SK-N-SH (cell line): ENCODE measurements at regions not wholly inside any gene's neighbourhood (a gene's known extent, or its start where the extent isn't known, plus 50 kb on each side); places are given as distances from the start of the nearest gene placed in this dataset.

Experiments
- CTCF ChIA-PET: fragments of 300-600, 350-600 bp; formaldehyde crosslinking; extraction: SDS; loops from one replicate; lab custom pipeline; 2021; lab: Yijun Ruan, JAX
- POLR2A ChIA-PET: fragments of 350-600 bp; sonication (Branson Sonifier 250); formaldehyde crosslinking; extraction: SDS; loops from one replicate; lab custom pipeline; 2020; ENCODE audit warnings: antibody characterized with exemption, inconsistent platforms; lab: Yijun Ruan, JAX
- DNase-seq: peaks from one replicate; pipeline ENCODE4 v3.0.0; 2012
- H2AFZ ChIP-seq: fragments of 200-600 bp; sonication (generic); 2 replicates; pipeline ENCODE4 v1.8.1; 2016; ENCODE audit warnings: antibody characterized with exemption, mild to moderate bottlenecking, low read depth
- H3F3A ChIP-seq: fragments of 200-600 bp; sonication (generic); replicated peaks from 2 replicates; pipeline ENCODE3; 2016; ENCODE audit warnings: antibody characterized with exemption, mild to moderate bottlenecking; ENCODE audit not compliant: insufficient read depth
- H3K27ac ChIP-seq, 2 experiments: fragments of 200-500 bp in 1 of 2; fragments of 200-600 bp in 1 of 2; sonication (Bioruptor generic) in 1 of 2; sonication (generic), shearing (Covaris generic) in 1 of 2; 2 replicates each; pipeline versions ENCODE4 v1.5.1 to v1.6.1; 2014 to 2016; ENCODE audit warnings: low read depth in 2 of 2, inconsistent platforms in 1 of 2, low read length in 1 of 2, mild to moderate bottlenecking in 1 of 2, mixed read lengths in 1 of 2
- H3K27me3 ChIP-seq: fragments of 200-600 bp; sonication (generic), shearing (Covaris generic); 2 replicates; pipeline ENCODE4 v1.6.1; 2016; ENCODE audit warnings: mixed run types; ENCODE audit not compliant: insufficient read depth
- H3K36me3 ChIP-seq, 2 experiments: fragments of 200-500 bp in 1 of 2; fragments of 200-600 bp in 1 of 2; sonication (Bioruptor generic) in 1 of 2; sonication (generic) in 1 of 2; replicated peaks in 1 of 2; 2 replicates each; pipeline versions ENCODE3 to v1.5.1; 2014 to 2016; ENCODE audit warnings: low read length in 1 of 2, mild to moderate bottlenecking in 1 of 2; ENCODE audit not compliant: insufficient read depth in 2 of 2, control insufficient read depth in 1 of 2
- H3K4me1 ChIP-seq, 2 experiments: fragments of 200-500 bp in 1 of 2; fragments of 200-600 bp in 1 of 2; sonication (Bioruptor generic) in 1 of 2; sonication (generic), shearing (Covaris generic) in 1 of 2; 2 replicates each; pipeline versions ENCODE4 v1.5.1 to v1.6.1; 2014 to 2016; ENCODE audit warnings: low read depth in 1 of 2, low read length in 1 of 2, mixed run types in 1 of 2; ENCODE audit not compliant: insufficient read depth in 2 of 2, control insufficient read depth in 1 of 2
- H3K4me2 ChIP-seq: fragments of 200-600 bp; sonication (generic), shearing (Covaris generic); 2 replicates; pipeline ENCODE4 v1.6.1; 2017; ENCODE audit warnings: mixed run types
- H3K4me3 ChIP-seq, 2 experiments: fragments of 200-500 bp in 1 of 2; fragments of 200-600 bp in 1 of 2; sonication (Bioruptor generic) in 1 of 2; sonication (generic), shearing (Covaris generic) in 1 of 2; 2 replicates each; pipeline versions ENCODE4 v1.5.1 to v1.8.1; 2014 to 2016; ENCODE audit warnings: low read depth in 2 of 2, inconsistent platforms in 1 of 2, low read length in 1 of 2, mild to moderate bottlenecking in 1 of 2, mixed read lengths in 1 of 2, moderate library complexity in 1 of 2
- H3K79me2 ChIP-seq: fragments of 200-600 bp; sonication (generic); 2 replicates; pipeline ENCODE4 v1.8.1; 2017; ENCODE audit warnings: mild to moderate bottlenecking; ENCODE audit not compliant: insufficient read depth
- H3K9ac ChIP-seq: fragments of 200-600 bp; sonication (generic); 2 replicates; pipeline ENCODE4 v1.6.1; 2017; ENCODE audit warnings: mixed run types
- H3K9me2 ChIP-seq: fragments of 200-600 bp; sonication (generic); 2 replicates; pipeline ENCODE4 v1.6.1; 2017; ENCODE audit warnings: mixed run types
- H3K9me3 ChIP-seq: fragments of 200-600 bp; sonication (generic); 2 replicates; pipeline ENCODE4 v1.6.1; 2017; ENCODE audit warnings: mixed run types, mild to moderate bottlenecking, moderate library complexity
- H4K20me1 ChIP-seq: fragments of 200-600 bp; sonication (generic); 2 replicates; pipeline ENCODE4 v1.6.1; 2017; ENCODE audit warnings: mild to moderate bottlenecking, mixed run types; ENCODE audit not compliant: insufficient read depth
- ELF1 ChIP-seq: IDR thresholded peaks from 2 replicates; pipeline ENCODE4 v1.4.0; 2012
- EP300 ChIP-seq, 2 experiments: IDR thresholded peaks; 2 replicates each; pipeline versions ENCODE4 v1.4.0 to v1.6.1; 2012; ENCODE audit warnings: borderline replicate concordance in 1 of 2, low read depth in 1 of 2, low read length in 1 of 2
- FOXJ3 ChIP-seq: sonication (generic); formaldehyde crosslinking; IDR thresholded peaks from 2 replicates; pipeline ENCODE4 v1.5.1; 2020; ENCODE audit warnings: mild to moderate bottlenecking, missing genetic modification reagents
- GATA2 ChIP-seq: sonication (generic); formaldehyde crosslinking; IDR thresholded peaks from 2 replicates; pipeline ENCODE4 v1.5.0; 2020; ENCODE audit warnings: mild to moderate bottlenecking, missing genetic modification reagents
- JUND ChIP-seq: IDR thresholded peaks from 2 replicates; pipeline ENCODE4 v1.4.0; 2012
- NRF1 ChIP-seq: IDR thresholded peaks from 2 replicates; pipeline ENCODE4 v1.6.1; 2012; ENCODE audit warnings: low read depth, mild to moderate bottlenecking, low read length
- RCOR1 ChIP-seq: fragments of 150-350 bp; IDR thresholded peaks from 2 replicates; pipeline ENCODE4 v1.6.1; 2017; ENCODE audit warnings: antibody characterized with exemption, low read length
- RFX5 ChIP-seq: IDR thresholded peaks from 2 replicates; pipeline ENCODE4 v1.6.1; 2012; ENCODE audit warnings: mild to moderate bottlenecking, improper control_type of control experiment, low read length
- RXRA ChIP-seq: IDR thresholded peaks from 2 replicates; pipeline ENCODE4 v1.4.0; 2012; ENCODE audit warnings: low read depth, mild to moderate bottlenecking, borderline replicate concordance
- SIN3A ChIP-seq: IDR thresholded peaks from 2 replicates; pipeline ENCODE4 v1.6.1; 2012; ENCODE audit warnings: low read depth, mild to moderate bottlenecking, low read length, moderate library complexity, borderline replicate concordance
- SMC3 ChIP-seq: IDR thresholded peaks from 2 replicates; pipeline ENCODE4 v1.6.1; 2012; ENCODE audit warnings: low read depth, low read length, improper control_type of control experiment
- TAF1 ChIP-seq: IDR thresholded peaks from 2 replicates; pipeline ENCODE4 v1.6.1; 2012; ENCODE audit warnings: low read depth, mild to moderate bottlenecking, low read length, moderate library complexity, borderline replicate concordance
- YY1 ChIP-seq: IDR thresholded peaks from 2 replicates; pipeline ENCODE4 v1.4.0; 2012; ENCODE audit warnings: low read depth, mild to moderate bottlenecking
- WGBS: methylation state at CpG from one replicate; pipeline ENCODE4 v1.1.6; 2017; ENCODE audit warnings: low lambda C conversion rate; 5-methylcytosine and 5-hydroxymethylcytosine counted together
- TF ChIP-seq, protein P1 (sequence below): IDR thresholded peaks from 2 replicates; pipeline ENCODE4 v1.4.0; 2012; ENCODE audit warnings: low read depth, borderline replicate concordance
- TF ChIP-seq, protein P2 (sequence below): IDR thresholded peaks from 2 replicates; pipeline ENCODE4 v1.4.0; 2012; ENCODE audit warnings: low read depth, borderline replicate concordance
- TF ChIP-seq, protein P3 (sequence below): fragments of 200-600 bp; sonication (generic); IDR thresholded peaks from 2 replicates; pipeline ENCODE4 v1.6.1; 2017; ENCODE audit warnings: antibody characterized with exemption, mild to moderate bottlenecking, moderate library complexity
- TF ChIP-seq, protein P4 (sequence below): IDR thresholded peaks from 2 replicates; pipeline ENCODE4 v1.4.0; 2012; ENCODE audit warnings: low read depth
- TF ChIP-seq, protein P5 (sequence below): fragments of 150-350 bp; IDR thresholded peaks from 2 replicates; pipeline ENCODE4 v1.6.1; 2016; ENCODE audit warnings: mild to moderate bottlenecking, low read depth, low read length

DNA sequence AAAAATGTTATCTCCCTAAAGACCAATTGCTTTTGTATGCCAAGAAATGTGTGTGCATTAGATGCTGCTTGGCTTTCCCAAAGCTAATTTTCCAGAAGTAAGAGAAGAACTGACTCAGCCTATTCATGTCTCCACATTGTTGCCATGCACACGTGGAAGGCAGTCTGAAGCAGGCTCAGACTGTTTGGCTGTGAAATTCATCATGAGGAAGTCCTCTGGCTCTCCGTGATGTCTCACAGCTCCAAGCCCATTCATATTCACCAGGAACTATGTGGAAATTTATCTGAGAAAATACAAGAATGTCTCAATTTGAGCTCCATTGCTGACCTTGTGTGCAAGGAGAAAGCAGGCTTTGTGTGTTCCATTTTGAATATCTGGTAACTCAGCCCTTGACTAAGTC lies 1022.2 kb upstream of the GJE1 start:
- Histone ChIP-seq H3K27ac (no peak overlapping the region), H2AFZ (peak overlapping the region; percentile 43; the same call in 1 of the 2 replicates), H3K4me2 (no peak overlapping the region), H4K20me1 (no peaks in the 10 kb centered on the region), H3K9me3 (no peaks in the 10 kb centered on the region), H3K9ac (no peak overlapping the region), H3K9me2 (no peaks in the 10 kb centered on the region), H3K36me3 (no peaks in the 10 kb centered on the region), H3F3A (peaks cover 3% of the 10 kb centered on the region), H3K79me2 (no peaks in the 10 kb centered on the region), H3K27me3 (no peaks in the 10 kb centered on the region), H3K4me1 (no peaks in the 10 kb centered on the region; a peak in 1 of 4 replicates), H3K4me3 (no peak overlapping the region)
- no peak for TF ChIP-seq FOXJ3 (CRISPR knock-in tag)
- TF ChIP-seq RCOR1: no peak
- TF ChIP-seq, protein P1, sequence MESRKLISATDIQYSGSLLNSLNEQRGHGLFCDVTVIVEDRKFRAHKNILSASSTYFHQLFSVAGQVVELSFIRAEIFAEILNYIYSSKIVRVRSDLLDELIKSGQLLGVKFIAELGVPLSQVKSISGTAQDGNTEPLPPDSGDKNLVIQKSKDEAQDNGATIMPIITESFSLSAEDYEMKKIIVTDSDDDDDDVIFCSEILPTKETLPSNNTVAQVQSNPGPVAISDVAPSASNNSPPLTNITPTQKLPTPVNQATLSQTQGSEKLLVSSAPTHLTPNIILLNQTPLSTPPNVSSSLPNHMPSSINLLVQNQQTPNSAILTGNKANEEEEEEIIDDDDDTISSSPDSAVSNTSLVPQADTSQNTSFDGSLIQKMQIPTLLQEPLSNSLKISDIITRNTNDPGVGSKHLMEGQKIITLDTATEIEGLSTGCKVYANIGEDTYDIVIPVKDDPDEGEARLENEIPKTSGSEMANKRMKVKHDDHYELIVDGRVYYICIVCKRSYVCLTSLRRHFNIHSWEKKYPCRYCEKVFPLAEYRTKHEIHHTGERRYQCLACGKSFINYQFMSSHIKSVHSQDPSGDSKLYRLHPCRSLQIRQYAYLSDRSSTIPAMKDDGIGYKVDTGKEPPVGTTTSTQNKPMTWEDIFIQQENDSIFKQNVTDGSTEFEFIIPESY: no peak
- TF ChIP-seq, protein P2, sequence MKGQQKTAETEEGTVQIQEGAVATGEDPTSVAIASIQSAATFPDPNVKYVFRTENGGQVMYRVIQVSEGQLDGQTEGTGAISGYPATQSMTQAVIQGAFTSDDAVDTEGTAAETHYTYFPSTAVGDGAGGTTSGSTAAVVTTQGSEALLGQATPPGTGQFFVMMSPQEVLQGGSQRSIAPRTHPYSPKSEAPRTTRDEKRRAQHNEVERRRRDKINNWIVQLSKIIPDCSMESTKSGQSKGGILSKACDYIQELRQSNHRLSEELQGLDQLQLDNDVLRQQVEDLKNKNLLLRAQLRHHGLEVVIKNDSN: no peak
- TF ChIP-seq, protein P3, sequence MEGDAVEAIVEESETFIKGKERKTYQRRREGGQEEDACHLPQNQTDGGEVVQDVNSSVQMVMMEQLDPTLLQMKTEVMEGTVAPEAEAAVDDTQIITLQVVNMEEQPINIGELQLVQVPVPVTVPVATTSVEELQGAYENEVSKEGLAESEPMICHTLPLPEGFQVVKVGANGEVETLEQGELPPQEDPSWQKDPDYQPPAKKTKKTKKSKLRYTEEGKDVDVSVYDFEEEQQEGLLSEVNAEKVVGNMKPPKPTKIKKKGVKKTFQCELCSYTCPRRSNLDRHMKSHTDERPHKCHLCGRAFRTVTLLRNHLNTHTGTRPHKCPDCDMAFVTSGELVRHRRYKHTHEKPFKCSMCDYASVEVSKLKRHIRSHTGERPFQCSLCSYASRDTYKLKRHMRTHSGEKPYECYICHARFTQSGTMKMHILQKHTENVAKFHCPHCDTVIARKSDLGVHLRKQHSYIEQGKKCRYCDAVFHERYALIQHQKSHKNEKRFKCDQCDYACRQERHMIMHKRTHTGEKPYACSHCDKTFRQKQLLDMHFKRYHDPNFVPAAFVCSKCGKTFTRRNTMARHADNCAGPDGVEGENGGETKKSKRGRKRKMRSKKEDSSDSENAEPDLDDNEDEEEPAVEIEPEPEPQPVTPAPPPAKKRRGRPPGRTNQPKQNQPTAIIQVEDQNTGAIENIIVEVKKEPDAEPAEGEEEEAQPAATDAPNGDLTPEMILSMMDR: no peak
- TF ChIP-seq NRF1: no peak
- TF ChIP-seq, protein P4, sequence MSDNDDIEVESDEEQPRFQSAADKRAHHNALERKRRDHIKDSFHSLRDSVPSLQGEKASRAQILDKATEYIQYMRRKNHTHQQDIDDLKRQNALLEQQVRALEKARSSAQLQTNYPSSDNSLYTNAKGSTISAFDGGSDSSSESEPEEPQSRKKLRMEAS: no peak
- TF ChIP-seq, protein P5, sequence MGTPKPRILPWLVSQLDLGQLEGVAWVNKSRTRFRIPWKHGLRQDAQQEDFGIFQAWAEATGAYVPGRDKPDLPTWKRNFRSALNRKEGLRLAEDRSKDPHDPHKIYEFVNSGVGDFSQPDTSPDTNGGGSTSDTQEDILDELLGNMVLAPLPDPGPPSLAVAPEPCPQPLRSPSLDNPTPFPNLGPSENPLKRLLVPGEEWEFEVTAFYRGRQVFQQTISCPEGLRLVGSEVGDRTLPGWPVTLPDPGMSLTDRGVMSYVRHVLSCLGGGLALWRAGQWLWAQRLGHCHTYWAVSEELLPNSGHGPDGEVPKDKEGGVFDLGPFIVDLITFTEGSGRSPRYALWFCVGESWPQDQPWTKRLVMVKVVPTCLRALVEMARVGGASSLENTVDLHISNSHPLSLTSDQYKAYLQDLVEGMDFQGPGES: no peak
- no peak for TF ChIP-seq RFX5
- no peak for TF ChIP-seq SMC3
- TF ChIP-seq RXRA: no peak
- TF ChIP-seq ELF1: no peak
- no peak for TF ChIP-seq YY1
- no peak for TF ChIP-seq JUND
- no peak for TF ChIP-seq EP300 (IDR thresholded peaks at IDR 0.05; ENCODE audit: borderline replicate concordance in 1 of 2, low read depth in 1 of 2, low read length in 1 of 2)
- no peak for TF ChIP-seq GATA2 (CRISPR knock-in tag)
- TF ChIP-seq SIN3A: no peak
- no peak for TF ChIP-seq TAF1
- POLR2A ChIA-PET: no interaction called here
- CTCF ChIA-PET: no interaction called here
- DNase-seq: no peak
- WGBS: 7% methylated on average over 2 of the region's 2 CpGs
